ENCODE measurements at regions not wholly inside any gene's neighbourhood (a gene's known extent, or its start where the extent isn't known, plus 50 kb on each side); places are given as distances from the start of the nearest gene placed in this dataset.

GRCh38 chr6:14386668-14387067, 269.1 kb downstream of the CD83 start:
- TF ChIP-seq POLR2A (IDR thresholded peaks at IDR 0.05): no peak
- no peak for TF ChIP-seq CTCF (IDR thresholded peaks at IDR 0.05)
- no peak for TF ChIP-seq POLR2AphosphoS5 (IDR thresholded peaks at IDR 0.05; ENCODE audit: insufficient read depth in 1 of 2, low read depth in 1 of 2)
